Endothelial cell of umbilical vein (primary cell): ENCODE measurements at regions not wholly inside any gene's neighbourhood (a gene's known extent, or its start where the extent isn't known, plus 50 kb on each side); places are given as distances from the start of the nearest gene placed in this dataset.

Experiments
- BruUV-seq: library from RNA; stranded (reverse); fragments of 400-500 nt; replicated peaks from 2 replicates; lab custom pipeline; 2021; lab: Mats Ljungman, UMichigan
- CTCF ChIA-PET: fragments of 300-600, 350-600 bp; sonication (Branson Sonifier 250); formaldehyde crosslinking; loops from one replicate; lab custom pipeline; 2021; ENCODE audit warnings: antibody characterized with exemption, inconsistent platforms; lab: Charles Lee
- POLR2A ChIA-PET: fragments of 300-600, 350-600 bp; sonication (Branson Sonifier 250); formaldehyde crosslinking; loops from one replicate; lab custom pipeline; 2021; ENCODE audit warnings: antibody characterized with exemption, inconsistent platforms; lab: Charles Lee
- DNase-seq: peaks from one replicate; pipeline ENCODE4 v3.0.0-alpha.2; 2011; ENCODE audit warnings: low read depth, low spot score
- FAIRE-seq: peaks from 2 replicates; lab custom pipeline; 2011; peaks lifted over from hg19 to GRCh38; lab: Jason Lieb, UNC
- H2AFZ ChIP-seq: 2 replicates; pipeline ENCODE4 v1.6.0; 2012; ENCODE audit warnings: low read depth, low read length, control low read depth, inconsistent platforms
- H3K27ac ChIP-seq: 2 replicates; pipeline ENCODE4 v1.5.1; 2011; ENCODE audit warnings: low read depth, mild to moderate bottlenecking, control low read depth, low read length, moderate library complexity; ENCODE audit not compliant: insufficient read depth
- H3K27me3 ChIP-seq, 2 experiments: 2 replicates each; pipeline versions ENCODE4 v1.6.0 to v1.6.1; 2011; ENCODE audit warnings: low read length in 2 of 2, mixed read lengths in 1 of 2; ENCODE audit not compliant: control insufficient read depth in 2 of 2, insufficient read depth in 2 of 2
- H3K36me3 ChIP-seq, 2 experiments: 2 replicates in 1 of 2; 3 replicates in 1 of 2; pipeline ENCODE4 v1.5.1; 2011; ENCODE audit warnings: low read length in 2 of 2, mild to moderate bottlenecking in 1 of 2, moderate library complexity in 1 of 2; ENCODE audit not compliant: control insufficient read depth in 2 of 2, insufficient read depth in 2 of 2; ENCODE audit errors: extremely low read depth in 1 of 2
- H3K4me1 ChIP-seq: 3 replicates; pipeline ENCODE4 v1.5.1; 2011; ENCODE audit warnings: mild to moderate bottlenecking, low read length; ENCODE audit not compliant: control insufficient read depth, insufficient read depth; ENCODE audit errors: extremely low read depth
- H3K4me2 ChIP-seq: 2 replicates; pipeline ENCODE4 v1.6.1; 2011; ENCODE audit warnings: low read length, control low read depth, mixed read lengths; ENCODE audit not compliant: insufficient read depth
- H3K4me3 ChIP-seq, 3 experiments: fragments of 200-600 bp in 1 of 3; sonication (generic), shearing (Covaris generic) in 1 of 3; replicated peaks in 1 of 3; 2 replicates each; pipeline ENCODE4 v1.5.1; 2011 to 2016; ENCODE audit warnings: control low read depth in 3 of 3, low read length in 3 of 3, mild to moderate bottlenecking in 2 of 3, inconsistent platforms in 1 of 3, low read depth in 1 of 3, moderate library complexity in 1 of 3; ENCODE audit not compliant: insufficient read depth in 1 of 3
- H3K79me2 ChIP-seq: 2 replicates; pipeline ENCODE4 v1.6.0; 2012; ENCODE audit warnings: low read length, inconsistent platforms; ENCODE audit not compliant: control insufficient read depth, insufficient read depth
- H3K9ac ChIP-seq: replicated peaks from 2 replicates; pipeline ENCODE3; 2011; ENCODE audit warnings: low read length, control low read depth; ENCODE audit not compliant: insufficient read depth; ENCODE audit errors: extremely low read depth
- H3K9me1 ChIP-seq: replicated peaks from 3 replicates; pipeline ENCODE4 v1.6.0; 2011; ENCODE audit warnings: mild to moderate bottlenecking, low read length; ENCODE audit not compliant: control insufficient read depth, insufficient read depth; ENCODE audit errors: extremely low read depth
- H3K9me3 ChIP-seq: replicated peaks from 2 replicates; pipeline ENCODE4 v1.5.1; 2012; ENCODE audit warnings: low read length, inconsistent platforms; ENCODE audit not compliant: control insufficient read depth, insufficient read depth
- H4K20me1 ChIP-seq: replicated peaks from 2 replicates; pipeline ENCODE3; 2011; ENCODE audit warnings: mild to moderate bottlenecking, low read length; ENCODE audit not compliant: control insufficient read depth, insufficient read depth; ENCODE audit errors: extremely low read depth
- CTCF ChIP-seq, 2 donors: IDR thresholded peaks; 1 replicate in 1 of 2; 2 replicates in 1 of 2; pipeline ENCODE4 v1.5.1; 2011; ENCODE audit warnings: low read length in 2 of 2, mild to moderate bottlenecking in 2 of 2, moderate library complexity in 2 of 2, control low read depth in 1 of 2, inconsistent platforms in 1 of 2, low read depth in 1 of 2; ENCODE audit not compliant: insufficient read depth in 1 of 2; ENCODE audit errors: extremely low read depth in 1 of 2
- EZH2 ChIP-seq: IDR thresholded peaks from 2 replicates; pipeline ENCODE4 v1.6.1; 2012; ENCODE audit warnings: borderline replicate concordance, low read depth, mild to moderate bottlenecking, moderate library complexity, low read length, inconsistent platforms; ENCODE audit not compliant: severe bottlenecking
- FOS ChIP-seq: IDR thresholded peaks from 2 replicates; pipeline ENCODE4 v1.6.1; 2011; ENCODE audit warnings: mild to moderate bottlenecking, low read length, moderate library complexity, borderline replicate concordance; ENCODE audit not compliant: insufficient read depth
- GATA2 ChIP-seq: IDR thresholded peaks from 2 replicates; pipeline ENCODE4 v1.7.0; 2011; ENCODE audit warnings: low read depth, mild to moderate bottlenecking, moderate library complexity, mixed read lengths, low read length; ENCODE audit not compliant: insufficient read length, insufficient read depth
- JUN ChIP-seq: IDR thresholded peaks from 2 replicates; pipeline ENCODE4 v1.6.1; 2011; ENCODE audit warnings: borderline replicate concordance, low read depth; ENCODE audit not compliant: insufficient read length, insufficient read depth
- MAX ChIP-seq: IDR thresholded peaks from 2 replicates; pipeline ENCODE4 v1.6.1; 2011; ENCODE audit not compliant: insufficient read depth, insufficient read length
- MYC ChIP-seq: IDR thresholded peaks from one replicate; pipeline ENCODE4 v1.6.1; 2011; ENCODE audit warnings: mild to moderate bottlenecking, low read depth, low read length
- POLR2A ChIP-seq: IDR thresholded peaks from 2 replicates; pipeline ENCODE4 v1.6.1; 2012; ENCODE audit warnings: low read depth, mild to moderate bottlenecking, control low read depth, low read length
- POLR2AphosphoS5 ChIP-seq: IDR thresholded peaks from 2 replicates; pipeline ENCODE4 v1.6.1; 2012; ENCODE audit warnings: low read depth, mild to moderate bottlenecking, control low read depth, low read length, moderate library complexity; ENCODE audit not compliant: insufficient read depth
- dilution Hi-C: fragments of 300-500 bp; cut with MboI; formaldehyde crosslinking; loops from one replicate; pipeline ENCODE4 v1.15.0; 2019; ENCODE audit warnings: low sequenced_read_pairs; ENCODE audit not compliant: extremely low pct_ligation_motif_present
- intact Hi-C: fragments of 100-400 bp; cut with micrococcal nuclease; formaldehyde crosslinking; loops from one replicate; pipeline ENCODE4 v1.10.0; 2022

- dilution Hi-C loops (no loop called here), intact Hi-C loops (no loop called here)
- Histone ChIP-seq H3K4me1 (no peaks in the 10 kb centered on the region), H3K9ac (no peak overlapping the region), H3K4me2 (no peak overlapping the region), H3K27ac (no peak overlapping the region), H3K36me3 (no peaks in the 10 kb centered on the region), H2AFZ (no peak overlapping the region), H3K4me3 (no peak overlapping the region), H3K79me2 (no peaks in the 10 kb centered on the region), H3K9me1 (no peaks in the 10 kb centered on the region), H3K9me3 (no peaks in the 10 kb centered on the region), H3K27me3 (no peaks in the 10 kb centered on the region), H4K20me1 (no peaks in the 10 kb centered on the region)
- no TSS peak for BruUV-seq
- CTCF ChIA-PET = no interaction called here
- DNase-seq = no peak
- POLR2A ChIA-PET = no interaction called here
- FAIRE-seq = no peak
- TF ChIP-seq CTCF (IDR thresholded peaks at IDR 0.05; ENCODE audit: extremely low read depth in 1 of 2, insufficient read depth in 1 of 2, low read depth in 1 of 2, low read length in 2 of 2) (no peak), FOS (no peak), MAX (no peak)
These were observed 217.3 kb downstream of the RBM19 start for GRCh38 chr12:113748707-113749432.

- Histone ChIP-seq H3K4me1 (no peaks in the 10 kb centered on the region), H2AFZ (no peak overlapping the region), H3K9ac (no peak overlapping the region), H3K27ac (no peak overlapping the region), H3K4me2 (no peak overlapping the region), H3K36me3 (no peaks in the 10 kb centered on the region), H3K9me3 (no peaks in the 10 kb centered on the region), H4K20me1 (no peaks in the 10 kb centered on the region), H3K9me1 (no peaks in the 10 kb centered on the region), H3K4me3 (no peak overlapping the region), H3K79me2 (no peaks in the 10 kb centered on the region), H3K27me3 (no peaks in the 10 kb centered on the region)
- BruUV-seq = no TSS peak
- dilution Hi-C loops (no loop called here), intact Hi-C loops (no loop called here)
- TF ChIP-seq CTCF (IDR thresholded peaks at IDR 0.05; ENCODE audit: extremely low read depth in 1 of 2, insufficient read depth in 1 of 2, low read depth in 1 of 2, low read length in 2 of 2) (no peak), MYC (no peak), JUN (no peak), MAX (no peak), FOS (no peak), POLR2A (no peak), POLR2AphosphoS5 (no peak), GATA2 (no peak), EZH2 (no peak)
- FAIRE-seq = no peak
- ChIA-PET CTCF (interaction anchor here (1.2 kb wide), 1 partner anchor 20 kb away, joined by 3 read pairs; no protein-coding TSS in a partner anchor), POLR2A (no interaction called here)
- DNase-seq = no peak
These were observed 219.1 kb downstream of the RBM19 start for GRCh38 chr12:113747017-113747416.
